Fibroblast of lung (primary cell): ENCODE measurements at regions not wholly inside any gene's neighbourhood (a gene's known extent, or its start where the extent isn't known, plus 50 kb on each side); places are given as distances from the start of the nearest gene placed in this dataset.

Experiments
- DNase-seq, 2 donors: peaks; one replicate each; pipeline versions ENCODE4 v3.0.0 to v3.0.0-alpha.2; 2010; ENCODE audit warnings: low read depth in 2 of 2
- H2AFZ ChIP-seq: 2 replicates; pipeline ENCODE4 v1.5.1; 2012; ENCODE audit warnings: low read length, control low read depth, inconsistent platforms
- H3K27ac ChIP-seq: 2 replicates; pipeline ENCODE4 v1.5.1; 2011; ENCODE audit warnings: low read length, control low read depth; ENCODE audit not compliant: insufficient read depth
- H3K27me3 ChIP-seq: 2 replicates; pipeline ENCODE4 v1.5.1; 2011; ENCODE audit warnings: mild to moderate bottlenecking, low read length; ENCODE audit not compliant: control insufficient read depth, insufficient read depth
- H3K36me3 ChIP-seq: 2 replicates; pipeline ENCODE4 v1.5.1; 2011; ENCODE audit warnings: low read length; ENCODE audit not compliant: control insufficient read depth, insufficient read depth
- H3K4me1 ChIP-seq: 2 replicates; pipeline ENCODE4 v1.5.1; 2011; ENCODE audit warnings: low read length; ENCODE audit not compliant: control insufficient read depth, insufficient read depth; ENCODE audit errors: extremely low read depth
- H3K4me2 ChIP-seq: 2 replicates; pipeline ENCODE4 v1.5.1; 2011; ENCODE audit warnings: low read length, control low read depth; ENCODE audit not compliant: insufficient read depth; ENCODE audit errors: extremely low read depth
- H3K4me3 ChIP-seq, 4 experiments: fragments of 200-600 bp in 1 of 4; sonication (generic) in 1 of 4; replicated peaks in 1 of 4; 2 replicates each; pipeline ENCODE4 v1.5.1; 2011 to 2016; ENCODE audit warnings: low read length in 4 of 4, low read depth in 3 of 4, mild to moderate bottlenecking in 3 of 4, control low read depth in 2 of 4, inconsistent platforms in 1 of 4, mixed read lengths in 1 of 4; ENCODE audit not compliant: insufficient read depth in 1 of 4; ENCODE audit errors: control extremely low read depth in 1 of 4
- H3K79me2 ChIP-seq: 2 replicates; pipeline ENCODE4 v1.5.1; 2012; ENCODE audit warnings: mild to moderate bottlenecking, low read length, inconsistent platforms; ENCODE audit not compliant: control insufficient read depth, insufficient read depth
- H3K9ac ChIP-seq: 2 replicates; pipeline ENCODE4 v1.5.1; 2011; ENCODE audit warnings: mild to moderate bottlenecking, low read length, control low read depth; ENCODE audit not compliant: insufficient read depth
- H3K9me3 ChIP-seq: 2 replicates; pipeline ENCODE4 v1.5.1; 2012; ENCODE audit warnings: low read depth, low read length; ENCODE audit not compliant: control insufficient read depth, insufficient read depth
- H4K20me1 ChIP-seq: 2 replicates; pipeline ENCODE4 v1.5.1; 2011; ENCODE audit warnings: low read length; ENCODE audit not compliant: control insufficient read depth, insufficient read depth; ENCODE audit errors: extremely low read depth
- EZH2 ChIP-seq: IDR thresholded peaks from 2 replicates; pipeline ENCODE4 v1.5.1; 2012; ENCODE audit warnings: low read length, control low read depth, mild to moderate bottlenecking; ENCODE audit errors: missing control alignments
- TF ChIP-seq, protein P1 (sequence below), 2 donors: IDR thresholded peaks in 1 of 2; conservative IDR thresholded peaks in 1 of 2; 1 replicate in 1 of 2; 2 replicates in 1 of 2; pipeline ENCODE4 v1.5.1; 2011 to 2012; ENCODE audit warnings: low read length in 2 of 2, control low read depth in 1 of 2, inconsistent platforms in 1 of 2, low read depth in 1 of 2, mild to moderate bottlenecking in 1 of 2

DNA sequence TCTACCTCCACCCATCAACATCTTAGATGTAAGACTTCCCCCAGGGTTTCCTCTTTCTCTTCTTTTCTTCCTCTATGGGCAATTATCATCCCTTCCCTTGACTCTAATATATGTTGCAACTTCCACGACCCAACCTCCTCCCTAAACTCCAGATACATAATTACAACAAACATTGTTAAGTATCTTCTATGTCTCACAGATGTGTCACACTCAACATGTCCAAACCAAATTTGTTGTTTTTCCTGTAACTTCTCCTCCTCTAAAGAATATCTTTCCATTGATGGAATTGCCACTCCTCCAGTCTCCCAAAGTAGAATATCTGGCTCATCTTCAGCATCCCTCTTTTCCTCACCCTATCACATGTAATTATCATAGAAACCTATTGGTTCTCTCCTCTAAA lies 314.2 kb downstream of the RWDD3 start:
- H3K4me3 ChIP-seq: no peak overlapping the region
- DNase-seq: no peak
- no peak for TF ChIP-seq EZH2
- TF ChIP-seq, protein P1, sequence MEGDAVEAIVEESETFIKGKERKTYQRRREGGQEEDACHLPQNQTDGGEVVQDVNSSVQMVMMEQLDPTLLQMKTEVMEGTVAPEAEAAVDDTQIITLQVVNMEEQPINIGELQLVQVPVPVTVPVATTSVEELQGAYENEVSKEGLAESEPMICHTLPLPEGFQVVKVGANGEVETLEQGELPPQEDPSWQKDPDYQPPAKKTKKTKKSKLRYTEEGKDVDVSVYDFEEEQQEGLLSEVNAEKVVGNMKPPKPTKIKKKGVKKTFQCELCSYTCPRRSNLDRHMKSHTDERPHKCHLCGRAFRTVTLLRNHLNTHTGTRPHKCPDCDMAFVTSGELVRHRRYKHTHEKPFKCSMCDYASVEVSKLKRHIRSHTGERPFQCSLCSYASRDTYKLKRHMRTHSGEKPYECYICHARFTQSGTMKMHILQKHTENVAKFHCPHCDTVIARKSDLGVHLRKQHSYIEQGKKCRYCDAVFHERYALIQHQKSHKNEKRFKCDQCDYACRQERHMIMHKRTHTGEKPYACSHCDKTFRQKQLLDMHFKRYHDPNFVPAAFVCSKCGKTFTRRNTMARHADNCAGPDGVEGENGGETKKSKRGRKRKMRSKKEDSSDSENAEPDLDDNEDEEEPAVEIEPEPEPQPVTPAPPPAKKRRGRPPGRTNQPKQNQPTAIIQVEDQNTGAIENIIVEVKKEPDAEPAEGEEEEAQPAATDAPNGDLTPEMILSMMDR (conservative IDR thresholded peaks at IDR 0.05 in 1 of 2, IDR thresholded peaks at IDR 0.05 in 1 of 2; ENCODE audit: low read depth in 1 of 2, low read length in 2 of 2): no peak
- H3K36me3 ChIP-seq: no peaks in the 10 kb centered on the region
- H2AFZ ChIP-seq: no peak overlapping the region
- no peak overlapping the region for H3K4me2 ChIP-seq
- H3K79me2 ChIP-seq: no peaks in the 10 kb centered on the region
- H3K27ac ChIP-seq: no peak overlapping the region
- H3K4me1 ChIP-seq: no peaks in the 10 kb centered on the region
- no peak overlapping the region for H3K9ac ChIP-seq
- no peaks in the 10 kb centered on the region for H3K9me3 ChIP-seq
- no peaks in the 10 kb centered on the region for H4K20me1 ChIP-seq
- H3K27me3 ChIP-seq: no peaks in the 10 kb centered on the region

DNA sequence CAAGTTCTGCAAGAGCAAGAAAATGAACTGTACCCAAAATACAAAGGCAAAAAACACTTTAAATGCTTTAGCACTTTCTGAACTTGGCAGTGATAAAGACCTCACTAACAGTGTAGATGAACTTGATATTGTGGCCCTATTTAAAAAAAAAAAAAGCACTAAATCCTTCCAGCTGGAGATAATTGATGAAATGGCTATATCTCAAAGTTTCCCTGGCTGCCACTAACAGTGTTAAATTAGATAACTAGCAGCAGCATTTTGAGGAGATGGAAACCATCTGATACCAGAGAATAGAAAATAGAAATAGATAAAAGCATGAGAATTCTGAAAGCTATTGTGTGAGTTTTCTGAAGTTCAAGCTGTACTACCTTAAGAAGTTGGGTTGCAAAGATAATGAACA lies 317.2 kb downstream of the RWDD3 start:
- Histone ChIP-seq H3K4me3 (no peak overlapping the region), H2AFZ (no peak overlapping the region), H3K9me3 (no peaks in the 10 kb centered on the region), H3K36me3 (no peaks in the 10 kb centered on the region), H3K27me3 (no peaks in the 10 kb centered on the region), H3K4me1 (no peaks in the 10 kb centered on the region), H3K79me2 (no peaks in the 10 kb centered on the region), H3K27ac (no peak overlapping the region), H3K9ac (no peak overlapping the region), H4K20me1 (no peaks in the 10 kb centered on the region), H3K4me2 (no peak overlapping the region)
- TF ChIP-seq, protein P1 (conservative IDR thresholded peaks at IDR 0.05 in 1 of 2, IDR thresholded peaks at IDR 0.05 in 1 of 2; ENCODE audit: low read depth in 1 of 2, low read length in 2 of 2): no peak
- no peak for TF ChIP-seq EZH2
- DNase-seq: no peak

DNA sequence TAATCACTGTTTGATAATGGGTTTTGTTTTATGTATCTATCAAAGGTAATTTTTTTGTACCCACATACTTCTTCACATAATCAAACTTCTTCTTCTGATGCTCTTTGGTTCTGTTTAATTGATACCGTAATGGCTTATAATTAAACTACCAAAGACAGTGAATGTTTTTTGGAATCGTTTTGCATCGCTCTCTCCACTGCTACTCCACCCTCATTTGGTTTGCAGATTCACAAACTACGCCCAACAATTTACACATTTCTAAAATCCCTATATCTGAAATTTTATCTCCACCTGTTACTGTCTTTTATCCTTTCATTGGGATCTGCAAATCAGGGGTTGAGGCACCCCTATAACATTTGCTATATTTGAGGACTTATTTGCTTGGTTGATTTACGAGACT lies 319.6 kb downstream of the RWDD3 start:
- H3K9me3 ChIP-seq: no peaks in the 10 kb centered on the region
- H3K36me3 ChIP-seq: no peaks in the 10 kb centered on the region
- H3K27me3 ChIP-seq: no peaks in the 10 kb centered on the region
- H2AFZ ChIP-seq: no peak overlapping the region
- no peaks in the 10 kb centered on the region for H3K4me1 ChIP-seq
- no peak overlapping the region for H3K4me2 ChIP-seq
- H3K27ac ChIP-seq: no peak overlapping the region
- no peaks in the 10 kb centered on the region for H4K20me1 ChIP-seq
- no peak overlapping the region for H3K4me3 ChIP-seq
- no peaks in the 10 kb centered on the region for H3K79me2 ChIP-seq
- no peak for DNase-seq
- no peak overlapping the region for H3K9ac ChIP-seq
- TF ChIP-seq, protein P1 (conservative IDR thresholded peaks at IDR 0.05 in 1 of 2, IDR thresholded peaks at IDR 0.05 in 1 of 2; ENCODE audit: low read depth in 1 of 2, low read length in 2 of 2): no peak
- no peak for TF ChIP-seq EZH2
